Endometrium (tissue), 2 donors: ENCODE measurements at regions not wholly inside any gene's neighbourhood (a gene's known extent, or its start where the extent isn't known, plus 50 kb on each side); places are given as distances from the start of the nearest gene placed in this dataset.

Experiments used
- FAIRE-seq: peaks from 2 replicates; lab custom pipeline; 2012; peaks lifted over from hg19 to GRCh38; lab: Jason Lieb, UNC
- donor health status: control.
- donor health status: control.

- no peak for FAIRE-seq
Observed at GRCh38 chrX:110852180-110852579, 56.6 kb upstream of the CHRDL1 start.

- no peak for FAIRE-seq
Observed at GRCh38 chrX:110851780-110852179, 56.2 kb upstream of the CHRDL1 start.

GRCh38 chrX:110847334-110847733 is 51.7 kb upstream of the CHRDL1 start:
- peak; percentile 67 for FAIRE-seq

GRCh38 chrX:110846071-110846470 is 50.5 kb upstream of the CHRDL1 start:
- no peak for FAIRE-seq
